ENCODE measurements at regions not wholly inside any gene's neighbourhood (a gene's known extent, or its start where the extent isn't known, plus 50 kb on each side); places are given as distances from the start of the nearest gene placed in this dataset.

GRCh38 chr6:131381052-131381708 lies 191.8 kb upstream of the ARG1 start:
- TF ChIP-seq REST (IDR thresholded peaks at IDR 0.05; ENCODE audit: insufficient read depth in 1 of 2, low read depth in 2 of 2, low read length in 2 of 2) (peak in 1 of 2 experiments; percentile 56; a peak in 1 of 4 replicates), POLR2AphosphoS5 (IDR thresholded peaks at IDR 0.05; ENCODE audit: low read depth, low read length) (no peak), FOXP2 (optimal IDR thresholded peaks at IDR 0.05; ENCODE audit: borderline replicate concordance, extremely low read depth, extremely low read length, insufficient read depth) (no peak), TAF1 (IDR thresholded peaks at IDR 0.05; ENCODE audit: borderline replicate concordance, insufficient read depth, low read length) (no peak), SIN3A (IDR thresholded peaks at IDR 0.05; ENCODE audit: borderline replicate concordance, insufficient read depth, low read length) (no peak)

GRCh38 chr6:131381709-131382093 lies 191.3 kb upstream of the ARG1 start:
- TF ChIP-seq SIN3A (IDR thresholded peaks at IDR 0.05; ENCODE audit: borderline replicate concordance, insufficient read depth, low read length) (no peak), REST (IDR thresholded peaks at IDR 0.05; ENCODE audit: insufficient read depth in 1 of 2, low read depth in 2 of 2, low read length in 2 of 2) (peak; percentile 90 to 94)

- TF ChIP-seq TAF1 (IDR thresholded peaks at IDR 0.05; ENCODE audit: borderline replicate concordance, insufficient read depth, low read length) (no peak), FOXP2 (optimal IDR thresholded peaks at IDR 0.05; ENCODE audit: borderline replicate concordance, extremely low read depth, extremely low read length, insufficient read depth) (no peak), POLR2AphosphoS5 (IDR thresholded peaks at IDR 0.05; ENCODE audit: low read depth, low read length) (no peak), SIN3A (IDR thresholded peaks at IDR 0.05; ENCODE audit: borderline replicate concordance, insufficient read depth, low read length) (no peak), REST (IDR thresholded peaks at IDR 0.05; ENCODE audit: insufficient read depth in 1 of 2, low read depth in 2 of 2, low read length in 2 of 2) (no peak)
These were observed 190.4 kb upstream of the ARG1 start for GRCh38 chr6:131382631-131383030.

GRCh38 chr6:131383421-131384411 lies 189.3 kb upstream of the ARG1 start:
- TF ChIP-seq TAF1 (IDR thresholded peaks at IDR 0.05; ENCODE audit: borderline replicate concordance, insufficient read depth, low read length) (no peak), REST (IDR thresholded peaks at IDR 0.05; ENCODE audit: insufficient read depth in 1 of 2, low read depth in 2 of 2, low read length in 2 of 2) (no peak), POLR2AphosphoS5 (IDR thresholded peaks at IDR 0.05; ENCODE audit: low read depth, low read length) (no peak), FOXP2 (optimal IDR thresholded peaks at IDR 0.05; ENCODE audit: borderline replicate concordance, extremely low read depth, extremely low read length, insufficient read depth) (no peak), SIN3A (IDR thresholded peaks at IDR 0.05; ENCODE audit: borderline replicate concordance, insufficient read depth, low read length) (no peak)

Data from PFSK-1 (cell line).